HuH-7.5 (cell line): ENCODE measurements at regions not wholly inside any gene's neighbourhood (a gene's known extent, or its start where the extent isn't known, plus 50 kb on each side); places are given as distances from the start of the nearest gene placed in this dataset.
"Not testable (repeated sequence)": the region's sequence is repeated elsewhere in the genome, so short reads cannot be mapped to it uniquely, and the experiment has no call there.

Source experiments
- DNase-seq: peaks from one replicate; pipeline ENCODE4 v3.0.0; 2011; ENCODE audit warnings: low spot score

- DNase-seq = no peak
Observed at GRCh38 chr17:14552306-14552705, 251.4 kb downstream of the HS3ST3B1 start.

GRCh38 chr17:14547556-14547955, 246.7 kb downstream of the HS3ST3B1 start:
- no peak for DNase-seq

- no peak for DNase-seq
Observed at GRCh38 chr17:14547016-14547415, 246.1 kb downstream of the HS3ST3B1 start.

GRCh38 chr17:14545156-14545906, 244.4 kb downstream of the HS3ST3B1 start:
- DNase-seq = no peak

- DNase-seq = no peak
Observed at GRCh38 chr17:14541714-14542113, 240.8 kb downstream of the HS3ST3B1 start.

GRCh38 chr17:14539801-14540200, 238.9 kb downstream of the HS3ST3B1 start:
- no peak for DNase-seq

GRCh38 chr17:14532242-14532641, 231.4 kb downstream of the HS3ST3B1 start:
- DNase-seq = not testable (repeated sequence)

GRCh38 chr17:14525551-14526455, 224.9 kb downstream of the HS3ST3B1 start:
- no peak for DNase-seq

- no peak for DNase-seq
Observed at GRCh38 chr17:14522795-14523387, 222.0 kb downstream of the HS3ST3B1 start.

- DNase-seq = not testable (repeated sequence)
Observed at GRCh38 chr17:14518919-14519318, 218.0 kb downstream of the HS3ST3B1 start.

GRCh38 chr17:14514973-14515372, 214.1 kb downstream of the HS3ST3B1 start:
- no peak for DNase-seq

- DNase-seq = no peak
Observed at GRCh38 chr17:14513835-14514234, 213.0 kb downstream of the HS3ST3B1 start.

- DNase-seq = no peak
Observed at GRCh38 chr17:14510136-14510535, 209.3 kb downstream of the HS3ST3B1 start.

- DNase-seq = no peak
Observed at GRCh38 chr17:14508156-14508555, 207.3 kb downstream of the HS3ST3B1 start.

- DNase-seq = no peak
Observed at GRCh38 chr17:14506364-14506763, 205.5 kb downstream of the HS3ST3B1 start.

GRCh38 chr17:14505606-14506005, 204.7 kb downstream of the HS3ST3B1 start:
- DNase-seq = no peak

- DNase-seq = no peak
Observed at GRCh38 chr17:14499976-14500375, 199.1 kb downstream of the HS3ST3B1 start.

GRCh38 chr17:14498812-14499211, 197.9 kb downstream of the HS3ST3B1 start:
- DNase-seq = no peak

GRCh38 chr17:14494161-14494560, 193.3 kb downstream of the HS3ST3B1 start:
- DNase-seq = no peak

- no peak for DNase-seq
Observed at GRCh38 chr17:14489986-14490385, 189.1 kb downstream of the HS3ST3B1 start.

- no peak for DNase-seq
Observed at GRCh38 chr17:14488958-14489550, 188.2 kb downstream of the HS3ST3B1 start.

GRCh38 chr17:14487068-14487467, 186.2 kb downstream of the HS3ST3B1 start:
- DNase-seq = no peak
